ENCODE measurements at regions not wholly inside any gene's neighbourhood (a gene's known extent, or its start where the extent isn't known, plus 50 kb on each side); places are given as distances from the start of the nearest gene placed in this dataset.

DNA sequence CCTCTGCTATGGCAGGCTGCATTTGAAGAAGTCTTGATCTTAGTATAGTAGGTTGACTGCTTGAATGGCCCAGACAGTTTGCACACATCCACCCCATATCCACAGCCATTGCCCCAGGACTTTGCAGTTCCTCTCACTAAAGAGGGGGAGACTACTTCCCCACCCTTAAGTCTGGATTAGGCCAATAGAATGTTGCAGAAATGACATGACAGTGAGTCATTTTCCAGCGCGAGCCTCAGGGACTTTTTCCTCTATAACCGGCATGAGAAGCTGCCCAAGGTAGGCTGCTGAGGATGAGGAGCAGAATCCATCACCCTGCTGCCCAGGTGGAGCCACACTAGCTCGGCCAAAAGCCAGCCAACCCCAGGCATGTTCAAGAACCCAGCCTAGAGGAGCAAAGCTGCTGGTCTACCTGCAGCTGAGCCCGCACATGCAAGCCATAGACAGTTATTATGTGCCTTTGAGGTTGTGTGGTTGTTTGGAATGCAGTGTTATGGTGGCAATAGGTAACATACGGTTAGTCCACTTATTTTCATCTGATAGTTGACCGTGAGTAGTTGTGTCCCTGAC, 113.9 kb downstream of the TLE3 start:
- TF ChIP-seq GATA2 (IDR thresholded peaks at IDR 0.05; ENCODE audit: low read depth, low read length): no peak
- TF ChIP-seq GATA3 (IDR thresholded peaks at IDR 0.05; ENCODE audit: low read depth, low read length): no peak
